HG02623 (cell line): ENCODE measurements at regions not wholly inside any gene's neighbourhood (a gene's known extent, or its start where the extent isn't known, plus 50 kb on each side); places are given as distances from the start of the nearest gene placed in this dataset.

Experiments used
- ATAC-seq: cut with Tn5 transposase; IDR thresholded peaks from one replicate; pipeline ENCODE4 v1.9.1; 2021; ENCODE audit warnings: moderate library complexity; ENCODE audit not compliant: unreplicated experiment

DNA sequence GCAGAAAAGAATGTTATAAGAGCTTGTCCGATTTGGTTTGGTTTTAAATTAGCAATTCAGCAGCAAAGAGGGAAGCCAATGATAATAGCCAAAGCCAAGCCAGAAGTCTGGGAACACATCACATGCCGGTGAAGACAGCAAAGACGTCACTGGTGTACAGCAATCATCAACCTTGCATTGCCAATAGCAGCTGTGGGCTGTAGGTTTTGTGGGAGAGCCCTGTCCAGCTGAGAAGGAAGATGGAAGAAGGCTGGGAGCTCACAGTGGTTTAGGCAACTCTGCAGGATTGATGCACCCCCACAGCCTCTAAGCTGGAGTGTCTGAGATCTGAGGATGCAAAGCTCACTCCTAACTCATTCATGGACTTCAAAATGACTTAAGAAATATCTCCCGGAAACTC lies 338.7 kb downstream of the SIPA1L2 start:
- ATAC-seq = no peak

GRCh38 chr1:232290570-232290969 lies 339.4 kb downstream of the SIPA1L2 start:
- ATAC-seq = no peak

DNA sequence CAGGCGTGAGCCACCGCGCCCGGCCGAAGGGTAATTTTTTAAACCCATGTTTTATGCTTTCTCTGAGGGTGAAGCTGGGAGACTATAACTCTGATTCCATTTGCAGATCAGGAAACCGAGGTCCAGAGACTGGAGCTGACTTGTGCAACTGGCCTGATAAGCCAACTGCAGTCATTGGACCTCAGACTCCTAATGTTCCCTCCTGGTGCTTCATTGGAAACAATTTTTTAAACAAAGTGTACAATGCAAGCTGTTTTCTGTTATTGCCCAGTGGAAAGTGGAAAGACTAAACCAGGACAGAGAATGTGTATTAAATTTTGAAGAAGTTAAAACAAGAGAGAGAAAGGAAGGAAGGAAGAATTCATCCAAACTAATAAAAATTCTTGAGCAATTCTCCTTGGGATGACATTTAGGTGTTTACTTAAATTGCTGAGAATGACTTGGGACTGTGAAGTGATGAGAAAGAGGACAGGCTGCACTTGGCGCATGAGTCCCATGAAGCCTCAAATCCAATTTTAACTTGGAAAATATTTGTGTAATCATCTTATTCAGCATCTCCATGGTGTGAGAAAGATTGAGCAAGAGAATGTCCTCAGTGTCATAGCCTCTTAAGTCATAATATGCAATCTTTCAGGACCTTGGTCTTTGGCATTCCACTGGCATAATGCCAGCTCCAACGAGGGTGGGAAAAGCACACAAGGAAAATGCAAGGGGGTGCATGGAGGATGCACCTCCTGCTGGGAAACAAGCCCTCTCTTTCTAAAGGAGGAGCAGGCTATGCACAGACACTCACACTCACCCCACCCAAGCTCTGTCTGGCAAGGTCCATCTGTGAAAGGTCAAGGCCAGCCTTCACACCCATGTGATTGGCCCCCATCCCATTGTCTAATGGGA lies 342.0 kb downstream of the SIPA1L2 start:
- ATAC-seq = no peak

- ATAC-seq = no peak
Observed at GRCh38 chr1:232285138-232285537, 344.8 kb downstream of the SIPA1L2 start.

DNA sequence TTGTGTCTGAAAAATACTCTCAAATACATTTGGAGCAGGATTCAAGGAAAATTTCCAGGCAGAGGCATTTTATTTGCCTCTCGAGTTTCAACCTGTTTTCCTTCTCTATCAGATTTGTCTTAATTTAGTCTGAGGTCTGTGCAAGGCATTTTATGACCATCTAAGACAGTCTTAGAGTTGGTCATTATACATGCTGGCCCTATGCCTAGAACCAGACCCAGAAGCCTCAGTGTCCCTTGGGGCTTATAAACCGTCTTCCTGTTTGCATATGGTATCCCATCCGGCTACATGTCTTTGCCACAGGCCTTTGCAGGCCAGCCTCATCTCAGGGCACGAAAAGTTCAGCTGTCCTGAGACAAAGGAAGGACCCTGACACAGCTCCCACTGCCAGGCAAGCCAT lies 346.1 kb downstream of the SIPA1L2 start:
- no peak for ATAC-seq

- ATAC-seq = no peak
Observed at GRCh38 chr1:232282498-232282897, 347.4 kb downstream of the SIPA1L2 start.

DNA sequence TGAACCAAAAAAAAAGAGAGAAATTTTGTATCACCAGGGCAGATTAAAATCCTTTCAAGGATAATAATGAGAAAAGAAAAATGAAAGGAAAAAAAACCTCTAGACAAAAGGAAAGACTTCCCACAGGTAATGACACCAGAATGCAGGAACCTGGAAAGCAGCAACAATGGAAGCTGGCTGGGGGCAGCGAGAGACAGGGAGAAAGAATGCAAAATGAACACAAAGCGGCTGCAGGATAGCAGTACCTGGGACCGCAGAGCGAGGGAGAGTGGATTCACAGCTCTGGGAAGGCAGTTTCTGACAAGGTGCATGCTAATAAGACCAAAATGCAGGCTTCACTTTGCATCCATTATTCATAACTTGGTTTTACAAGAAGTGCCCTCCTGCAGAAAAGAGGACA lies 349.0 kb downstream of the SIPA1L2 start:
- ATAC-seq = no peak

GRCh38 chr1:232279909-232280400 lies 350.0 kb downstream of the SIPA1L2 start:
- no peak for ATAC-seq

GRCh38 chr1:232278925-232279324 lies 351.0 kb downstream of the SIPA1L2 start:
- ATAC-seq = no peak

GRCh38 chr1:232276651-232277050 lies 353.3 kb downstream of the SIPA1L2 start:
- no peak for ATAC-seq

DNA sequence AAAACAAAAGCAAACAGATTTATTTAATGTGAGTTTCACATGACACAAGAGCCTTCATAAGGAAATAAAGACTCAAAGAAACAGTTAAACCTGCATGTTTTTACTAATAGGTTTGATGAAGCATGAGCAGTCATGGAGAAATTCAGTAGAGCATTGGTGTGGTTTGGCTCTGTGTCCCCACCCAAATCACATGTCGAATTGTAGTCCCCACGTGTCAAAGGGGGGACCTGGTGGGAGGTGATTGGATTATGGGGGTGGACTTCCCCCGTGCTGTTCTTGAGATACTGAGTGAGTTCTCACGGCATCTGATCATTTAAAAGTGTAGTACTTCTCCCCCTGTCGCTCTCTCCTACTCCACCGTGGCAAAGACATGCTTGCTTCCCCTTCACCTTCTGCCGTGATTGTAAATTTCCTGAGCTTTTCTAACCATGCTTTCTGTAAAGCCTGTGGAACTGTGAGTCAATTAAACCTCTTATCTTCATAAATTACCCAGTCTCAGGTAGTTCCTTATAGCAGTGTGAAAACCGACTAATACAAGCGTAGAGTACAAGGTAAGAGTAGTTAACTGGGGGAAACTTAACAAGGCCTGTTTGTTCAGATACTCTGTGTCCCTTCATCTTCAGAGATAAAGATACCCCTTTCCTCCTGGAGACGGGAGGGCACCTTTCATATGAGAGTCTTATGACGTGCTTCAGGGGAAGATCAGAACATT lies 354.8 kb downstream of the SIPA1L2 start:
- no peak for ATAC-seq

GRCh38 chr1:232274236-232274855 lies 355.6 kb downstream of the SIPA1L2 start:
- ATAC-seq = no peak

DNA sequence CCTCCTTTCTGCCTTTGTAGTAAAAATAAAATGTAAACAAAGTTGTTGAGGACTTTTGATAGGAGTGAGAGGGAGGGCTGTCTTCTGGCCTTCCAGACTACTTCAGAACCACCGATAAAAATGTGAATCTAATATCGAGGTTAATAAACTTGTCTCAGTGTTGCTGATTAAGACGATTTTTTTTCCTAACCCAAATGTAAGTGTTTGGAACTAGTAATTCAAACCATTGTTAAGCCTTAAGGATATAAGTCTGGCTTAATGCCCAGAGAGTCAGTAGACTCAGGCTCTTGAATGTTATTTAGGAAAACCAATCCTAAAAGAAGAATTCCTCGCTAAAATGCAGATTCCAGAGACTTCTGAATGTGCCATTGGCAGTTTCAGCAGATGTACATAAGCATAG lies 356.9 kb downstream of the SIPA1L2 start:
- no peak for ATAC-seq

GRCh38 chr1:232271991-232272589 lies 357.8 kb downstream of the SIPA1L2 start:
- no peak for ATAC-seq

DNA sequence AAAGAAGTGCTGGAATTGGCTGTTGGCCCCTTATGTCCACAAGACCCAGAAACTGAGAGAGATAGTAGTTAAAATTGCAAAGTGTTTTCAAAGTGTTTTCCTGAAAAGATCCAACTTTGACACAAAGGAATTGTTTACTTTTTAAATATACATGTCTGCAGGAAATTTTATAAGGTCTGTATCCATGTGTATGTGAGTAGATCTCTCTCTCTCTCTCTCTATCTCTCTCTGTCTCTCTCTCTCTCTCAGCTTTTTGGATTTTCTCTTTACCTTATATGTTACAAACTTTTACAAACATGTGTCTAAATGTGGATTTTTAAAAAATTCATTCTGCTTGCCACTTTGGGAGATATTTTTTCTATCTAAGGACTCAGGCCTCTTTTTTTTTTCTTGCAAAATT lies 358.6 kb downstream of the SIPA1L2 start:
- no peak for ATAC-seq

DNA sequence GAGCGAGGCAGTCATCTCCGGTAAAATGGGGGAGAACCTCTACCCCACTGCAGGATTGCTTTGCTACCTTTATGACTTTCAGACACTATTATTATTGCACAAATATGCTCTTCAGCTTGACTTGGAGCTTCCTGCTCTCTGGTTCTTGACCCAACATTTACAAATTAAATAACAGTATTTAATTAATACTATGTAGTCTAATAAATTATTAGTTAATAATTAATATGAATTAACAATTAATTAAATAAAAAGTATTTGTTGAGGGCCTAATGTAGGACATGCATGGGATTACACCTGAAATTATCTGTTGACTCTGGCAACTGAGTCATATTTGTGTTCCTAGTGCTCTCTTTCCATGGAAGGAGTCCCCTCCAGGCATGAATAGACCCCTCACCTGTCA lies 359.9 kb downstream of the SIPA1L2 start:
- no peak for ATAC-seq

GRCh38 chr1:232267837-232268598 lies 361.9 kb downstream of the SIPA1L2 start:
- no peak for ATAC-seq

GRCh38 chr1:232267092-232267836 lies 362.7 kb downstream of the SIPA1L2 start:
- no peak for ATAC-seq

GRCh38 chr1:232263452-232263851 lies 366.5 kb downstream of the SIPA1L2 start:
- no peak for ATAC-seq

DNA sequence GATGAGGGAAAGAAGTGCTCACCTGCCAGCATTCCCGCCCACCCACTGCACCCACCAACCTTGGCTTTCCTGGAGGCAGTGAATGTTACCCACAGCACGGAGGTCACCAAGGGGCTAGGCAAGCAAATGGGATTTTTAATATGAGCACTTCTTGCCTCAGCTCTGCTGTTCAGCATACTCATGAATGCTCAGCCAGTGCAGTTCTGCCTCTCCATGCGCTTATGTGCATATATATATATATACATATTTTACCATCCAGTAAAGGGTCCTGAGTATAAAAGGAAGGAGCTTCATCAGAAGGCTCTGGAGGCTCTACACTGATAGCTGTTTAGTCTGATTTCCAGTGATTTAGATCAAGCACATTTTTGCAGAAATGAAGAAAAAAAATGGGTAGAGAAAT lies 366.9 kb downstream of the SIPA1L2 start:
- ATAC-seq = no peak
